OCI-LY1 (cell line): ENCODE measurements at regions not wholly inside any gene's neighbourhood (a gene's known extent, or its start where the extent isn't known, plus 50 kb on each side); places are given as distances from the start of the nearest gene placed in this dataset.

ENCODE experiments used
- H2AFZ ChIP-seq: fragments of 200-600 bp; sonication (generic), shearing (Covaris generic); 2 replicates; pipeline ENCODE4 v1.6.0; 2014; ENCODE audit warnings: antibody characterized with exemption, mild to moderate bottlenecking, low read length
- H3F3A ChIP-seq: fragments of 200-600 bp; sonication (generic), shearing (Covaris generic); 2 replicates; pipeline ENCODE4 v1.6.0; 2014; ENCODE audit warnings: mild to moderate bottlenecking, antibody characterized with exemption, low read length, moderate library complexity; ENCODE audit not compliant: insufficient read depth
- H3K27ac ChIP-seq: fragments of 200-600 bp; sonication (generic); 2 replicates; pipeline ENCODE4 v1.5.1; 2014; ENCODE audit warnings: low read length, mixed run types, mild to moderate bottlenecking, low read depth; ENCODE audit not compliant: poor library complexity, severe bottlenecking
- H3K27me3 ChIP-seq: fragments of 200-600 bp; sonication (generic); 2 replicates; pipeline ENCODE4 v1.6.0; 2014; ENCODE audit warnings: antibody characterized with exemption, mild to moderate bottlenecking, low read length, moderate library complexity; ENCODE audit not compliant: insufficient read depth
- H3K36me3 ChIP-seq: fragments of 200-600 bp; sonication (generic); 2 replicates; pipeline ENCODE4 v1.6.1; 2014; ENCODE audit warnings: mild to moderate bottlenecking, antibody characterized with exemption, low read length, moderate library complexity, mixed read lengths; ENCODE audit not compliant: insufficient read depth
- H3K4me1 ChIP-seq: fragments of 200-600 bp; sonication (generic); 2 replicates; pipeline ENCODE4 v1.5.1; 2014; ENCODE audit warnings: mild to moderate bottlenecking, low read length, moderate library complexity; ENCODE audit not compliant: insufficient read depth, severe bottlenecking
- H3K4me2 ChIP-seq: fragments of 200-600 bp; sonication (generic), shearing (Covaris generic); 2 replicates; pipeline ENCODE4 v1.6.1; 2014; ENCODE audit warnings: low read length
- H3K4me3 ChIP-seq: fragments of 200-600 bp; sonication (generic); 2 replicates; pipeline ENCODE4 v1.5.1; 2014; ENCODE audit warnings: low read length, low read depth, mild to moderate bottlenecking, mixed read lengths; ENCODE audit not compliant: poor library complexity, severe bottlenecking
- H3K79me2 ChIP-seq: fragments of 200-600 bp; shearing (Covaris generic); 2 replicates; pipeline ENCODE4 v1.6.1; 2016; ENCODE audit warnings: mixed run types, low read length, mixed read lengths; ENCODE audit not compliant: insufficient read depth
- H3K9ac ChIP-seq: fragments of 200-600 bp; sonication (generic), shearing (Covaris generic); 2 replicates; pipeline ENCODE4 v1.6.1; 2014; ENCODE audit warnings: mild to moderate bottlenecking, low read length, mixed read lengths
- H3K9me2 ChIP-seq: fragments of 200-600 bp; sonication (generic), shearing (Covaris generic); 2 replicates; pipeline ENCODE4 v1.6.1; 2014; ENCODE audit warnings: low read depth, mild to moderate bottlenecking, low read length, mixed read lengths
- H3K9me3 ChIP-seq: fragments of 200-600 bp; shearing (Covaris generic); 2 replicates; pipeline ENCODE4 v1.6.1; 2014; ENCODE audit warnings: low read length, mixed read lengths
- H4K20me1 ChIP-seq: fragments of 200-600 bp; sonication (generic), shearing (Covaris generic); 2 replicates; pipeline ENCODE4 v1.6.0; 2016; ENCODE audit warnings: mild to moderate bottlenecking, low read length; ENCODE audit not compliant: insufficient read depth
- CTCF ChIP-seq: fragments of 200-600 bp; sonication (generic), shearing (Covaris generic); IDR thresholded peaks from 2 replicates; pipeline ENCODE4 v1.5.1; 2017; ENCODE audit warnings: mild to moderate bottlenecking, antibody characterized with exemption, low read length, moderate library complexity, mixed read lengths
- EZH2 ChIP-seq: fragments of 200-600 bp; sonication (generic), shearing (Covaris generic); IDR thresholded peaks from 2 replicates; pipeline ENCODE4 v1.8.0; 2017; ENCODE audit warnings: borderline replicate concordance, mixed run types, mild to moderate bottlenecking, antibody characterized with exemption, low read length, moderate library complexity, mixed read lengths

- H3K9me2 ChIP-seq = no peaks in the 10 kb centered on the region
- no peaks in the 10 kb centered on the region for H3K79me2 ChIP-seq
- H3F3A ChIP-seq = no peaks in the 10 kb centered on the region
- TF ChIP-seq CTCF (no peak), EZH2 (no peak)
- H3K9me3 ChIP-seq = no peaks in the 10 kb centered on the region
- no peak overlapping the region for H3K4me2 ChIP-seq
- no peak overlapping the region for H3K4me3 ChIP-seq
- H4K20me1 ChIP-seq = no peaks in the 10 kb centered on the region
- no peak overlapping the region for H2AFZ ChIP-seq
- H3K9ac ChIP-seq = no peak overlapping the region
- H3K27me3 ChIP-seq = no peaks in the 10 kb centered on the region
- H3K4me1 ChIP-seq = no peaks in the 10 kb centered on the region
- H3K36me3 ChIP-seq = no peaks in the 10 kb centered on the region
- H3K27ac ChIP-seq = no peak overlapping the region
Measured at GRCh38 chr22:47610764-47611163, 848.3 kb downstream of the TBC1D22A start.

GRCh38 chr22:47610281-47610680 lies 847.8 kb downstream of the TBC1D22A start:
- no peak for TF ChIP-seq CTCF
- no peak for TF ChIP-seq EZH2
- Histone ChIP-seq H3K4me3 (no peak overlapping the region), H3K27me3 (no peaks in the 10 kb centered on the region), H3K9me2 (no peaks in the 10 kb centered on the region), H3K27ac (no peak overlapping the region), H3K4me2 (no peak overlapping the region), H3K36me3 (no peaks in the 10 kb centered on the region), H3K9me3 (no peaks in the 10 kb centered on the region), H3K9ac (no peak overlapping the region), H3F3A (no peaks in the 10 kb centered on the region), H2AFZ (no peak overlapping the region), H3K79me2 (no peaks in the 10 kb centered on the region), H3K4me1 (no peaks in the 10 kb centered on the region), H4K20me1 (no peaks in the 10 kb centered on the region)

- H3K27ac ChIP-seq = no peak overlapping the region
- H3F3A ChIP-seq = no peaks in the 10 kb centered on the region
- H3K79me2 ChIP-seq = no peaks in the 10 kb centered on the region
- no peaks in the 10 kb centered on the region for H3K36me3 ChIP-seq
- no peaks in the 10 kb centered on the region for H4K20me1 ChIP-seq
- TF ChIP-seq CTCF (no peak), EZH2 (no peak)
- H3K9ac ChIP-seq = no peak overlapping the region
- H3K9me3 ChIP-seq = no peaks in the 10 kb centered on the region
- H3K4me2 ChIP-seq = no peak overlapping the region
- H2AFZ ChIP-seq = no peak overlapping the region
- H3K9me2 ChIP-seq = no peaks in the 10 kb centered on the region
- H3K27me3 ChIP-seq = no peaks in the 10 kb centered on the region
- H3K4me3 ChIP-seq = no peak overlapping the region
- H3K4me1 ChIP-seq = no peaks in the 10 kb centered on the region
Measured at GRCh38 chr22:47609653-47610052, 847.2 kb downstream of the TBC1D22A start.
